Stimulated activated CD4-positive, alpha-beta T cell treated with anti-CD3 and anti-CD28 coated beads, Interleukin-15, amount 100 ng/mL, for 1 hour (primary cell): ENCODE measurements at regions not wholly inside any gene's neighbourhood (a gene's known extent, or its start where the extent isn't known, plus 50 kb on each side); places are given as distances from the start of the nearest gene placed in this dataset.
A peak's percentile ranks its signal among the peaks of the same experiment; 100 is the strongest.

ENCODE experiments used
- DNase-seq, 2 donors: peaks; one replicate each; pipeline ENCODE4 v3.0.0-alpha.2; 2020; ENCODE audit warnings: low read depth in 1 of 2, low spot score in 1 of 2

DNA sequence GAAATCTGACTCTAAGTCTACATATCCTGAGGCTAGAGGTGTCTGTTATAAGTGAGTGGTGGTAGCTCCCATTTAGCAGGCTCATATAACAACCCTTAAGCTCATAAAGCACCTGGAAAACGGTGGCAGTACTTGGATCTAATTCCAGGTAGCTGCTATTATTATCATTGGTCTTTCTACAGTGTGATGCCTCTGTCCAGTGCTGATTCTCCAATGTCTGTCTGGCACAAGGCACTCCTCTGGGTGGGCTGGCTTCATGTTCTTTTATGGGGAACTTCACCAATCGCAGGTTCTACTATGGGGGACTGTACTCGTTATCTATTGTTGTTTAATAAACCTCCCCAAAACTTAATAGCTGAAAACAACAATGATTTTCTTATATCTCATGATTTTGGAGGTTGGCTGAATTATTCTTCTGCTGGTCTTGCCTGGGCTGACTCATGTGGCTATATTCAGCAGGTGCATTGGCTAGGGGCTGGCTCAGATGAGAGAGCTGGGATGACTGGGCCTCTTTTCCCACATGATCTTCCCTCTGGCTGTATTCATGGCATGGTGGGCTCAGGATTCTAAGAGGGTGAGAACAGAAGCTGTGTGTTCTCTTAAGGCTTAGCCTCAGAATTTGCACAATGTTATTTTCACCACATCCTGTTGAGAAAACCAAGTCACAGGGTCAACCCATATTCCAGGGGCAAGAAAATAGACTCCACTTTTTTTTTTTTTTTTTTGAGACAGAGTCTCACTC, 93.0 kb upstream of the PCGF5 start:
- no peak for DNase-seq

DNA sequence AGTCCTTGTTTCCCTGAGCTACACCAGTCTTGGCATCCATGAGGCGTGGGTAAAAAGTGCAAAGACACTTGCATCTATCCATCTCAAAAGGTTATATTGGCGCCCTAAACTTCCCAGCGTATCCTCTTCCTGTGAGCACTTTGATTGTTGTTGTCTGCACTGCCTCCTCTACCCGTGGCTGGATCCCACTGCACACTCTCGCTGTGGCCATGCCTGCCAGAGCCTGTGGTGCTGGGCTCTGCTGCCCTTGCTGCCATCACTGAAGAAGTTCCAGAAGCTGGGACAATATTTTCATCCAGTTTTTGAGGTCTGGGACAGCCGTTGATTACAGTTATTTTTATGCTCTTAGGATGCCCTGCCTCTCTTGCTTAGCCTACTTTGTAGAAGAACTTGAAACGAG, 85.3 kb upstream of the PCGF5 start:
- DNase-seq = no peak

DNA sequence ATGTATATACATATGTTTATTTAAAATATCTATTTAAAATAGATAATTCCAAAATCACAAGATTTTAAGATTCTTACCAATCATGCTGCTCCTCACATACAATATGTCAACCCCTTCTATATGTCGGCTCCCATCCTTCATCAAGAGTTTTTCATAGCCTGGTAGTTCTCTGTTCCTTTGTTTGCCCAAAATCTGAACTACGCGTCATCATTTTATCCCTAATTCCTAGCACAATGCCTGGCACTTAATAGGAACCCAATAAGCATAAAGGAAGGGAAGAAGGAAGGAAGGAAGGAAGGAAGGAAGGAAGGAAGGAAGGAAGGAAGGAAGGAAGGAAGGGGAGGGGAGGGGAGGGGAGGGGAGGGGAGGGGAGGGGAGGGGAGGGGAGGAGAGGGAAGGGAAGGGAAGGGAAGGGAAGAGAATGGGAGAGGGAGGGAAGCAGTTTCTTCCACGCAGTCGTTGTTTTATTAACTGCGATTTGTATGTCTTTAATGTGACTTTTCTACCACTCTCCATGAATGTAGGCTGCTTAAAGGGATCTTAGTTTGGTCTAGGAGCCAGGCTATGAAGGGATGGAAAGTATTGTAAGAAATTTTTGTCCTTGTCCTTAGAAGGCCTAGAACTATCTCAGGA, 83.3 kb upstream of the PCGF5 start:
- DNase-seq = no peak

DNA sequence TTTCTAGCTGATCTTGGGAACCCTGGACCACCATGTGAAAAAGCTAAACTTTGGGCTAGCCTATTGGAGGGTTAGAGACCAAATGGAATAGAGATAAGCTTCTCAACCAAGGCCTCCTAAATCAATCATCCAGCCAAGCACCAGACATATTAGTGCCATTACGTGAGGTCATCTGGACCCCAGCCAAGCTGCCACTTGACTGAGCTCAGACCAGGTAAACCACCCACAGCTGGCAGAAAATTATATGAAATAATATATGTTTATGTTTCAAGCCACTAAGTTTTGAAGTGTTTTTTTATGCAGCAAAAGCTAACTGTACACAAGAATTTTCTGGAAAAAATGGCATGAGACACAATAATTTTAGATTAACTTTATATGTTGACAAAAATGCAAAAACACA, 82.6 kb upstream of the PCGF5 start:
- no peak for DNase-seq

DNA sequence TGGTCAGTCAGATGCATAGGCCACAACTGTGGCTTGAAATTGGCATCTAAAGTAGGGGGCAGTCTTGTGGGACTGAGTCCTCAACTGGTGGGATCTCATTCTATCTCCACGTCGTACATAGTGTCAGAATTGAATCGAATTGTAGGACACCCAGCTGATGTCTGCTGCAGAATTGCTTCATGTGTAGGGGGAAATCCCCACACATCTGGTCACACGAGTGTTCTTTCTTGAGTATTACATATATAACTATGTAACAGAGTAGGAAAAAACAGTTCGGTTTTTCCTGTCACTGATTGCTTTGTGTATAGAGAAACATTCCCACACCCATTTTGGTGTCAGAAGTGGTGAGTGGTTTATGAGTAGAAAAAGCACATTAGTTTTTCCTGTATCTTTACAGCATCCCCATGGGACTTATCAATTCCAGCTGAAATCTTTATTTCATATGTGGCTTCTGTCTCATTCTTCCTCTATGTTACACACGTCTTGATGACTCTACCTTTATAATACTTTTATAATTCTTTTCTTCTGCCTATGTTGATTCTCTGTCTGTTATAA, 79.4 kb upstream of the PCGF5 start:
- DNase-seq = no peak

DNA sequence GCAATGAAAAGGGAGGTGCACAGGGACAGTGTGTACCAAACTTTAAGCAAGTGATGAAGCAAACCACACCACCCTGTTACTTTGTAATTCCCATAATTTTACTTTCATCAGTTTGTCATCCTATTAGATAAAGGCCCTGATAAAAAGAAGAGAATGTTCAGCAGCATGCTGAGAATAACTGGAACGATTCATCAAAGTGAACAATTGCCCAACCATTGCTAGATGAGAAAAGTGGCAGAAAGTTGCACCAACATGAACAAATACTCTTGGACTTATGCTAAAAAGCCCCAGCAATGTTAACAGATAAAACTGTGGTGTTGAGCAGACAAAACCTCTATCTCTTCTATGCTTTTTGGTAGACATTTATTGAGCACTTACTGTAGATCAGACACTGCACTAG, 75.5 kb upstream of the PCGF5 start:
- no peak for DNase-seq

DNA sequence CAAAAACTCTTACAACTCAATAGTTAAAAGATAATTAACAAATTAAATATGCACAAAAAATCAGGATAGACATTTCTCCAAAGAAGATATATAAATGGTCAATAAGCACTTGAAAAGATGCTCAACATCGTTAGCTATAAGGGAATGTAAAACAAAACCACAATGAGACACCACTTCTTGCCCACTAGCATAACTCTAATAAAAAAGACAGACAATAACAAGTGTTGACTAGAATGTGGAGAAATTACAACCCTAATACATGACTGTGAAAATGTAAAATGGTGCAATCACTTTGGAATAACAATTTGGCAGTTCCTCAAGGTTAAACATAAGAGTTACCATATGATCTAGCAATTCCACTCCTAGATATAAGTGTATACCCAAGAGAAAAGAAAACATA, 74.3 kb upstream of the PCGF5 start:
- DNase-seq = no peak

DNA sequence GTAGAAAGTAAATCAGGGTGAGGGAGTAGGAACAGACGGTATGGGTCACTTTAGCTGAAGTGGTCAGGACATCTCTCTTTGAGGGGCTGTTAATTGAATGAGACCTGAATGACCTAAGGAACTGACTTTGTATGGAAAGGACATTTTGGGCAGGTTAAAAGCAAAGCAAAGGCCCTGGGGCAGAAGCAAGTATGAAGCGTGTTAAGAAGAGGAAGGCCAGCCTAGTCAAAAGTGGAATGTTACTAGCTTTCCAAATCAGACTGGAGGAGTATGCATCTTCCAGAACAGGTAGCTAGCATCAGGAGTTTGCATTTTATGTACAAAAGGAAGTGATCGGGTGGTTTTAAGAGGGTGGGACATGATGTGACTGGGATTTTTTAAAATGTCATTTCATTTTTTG, 70.9 kb upstream of the PCGF5 start:
- no peak for DNase-seq

DNA sequence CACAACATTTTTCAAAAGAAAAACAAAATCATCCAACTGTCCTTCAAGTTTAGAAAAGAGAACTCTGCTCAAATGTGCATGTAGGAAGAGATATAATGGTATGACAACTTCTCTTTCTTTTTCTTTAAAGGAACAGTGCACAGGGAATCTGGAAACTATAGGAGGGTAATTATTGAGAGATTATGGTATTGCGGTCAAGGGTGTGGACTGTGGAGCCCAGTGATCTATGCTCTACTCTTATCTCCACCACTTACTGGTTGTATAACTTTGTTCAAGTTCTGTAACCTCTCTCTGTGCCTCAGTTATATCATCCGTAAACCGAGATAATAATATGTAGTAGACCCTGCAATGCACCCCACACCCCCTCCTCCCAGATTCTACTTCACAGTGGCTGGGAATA, 69.8 kb upstream of the PCGF5 start:
- DNase-seq = no peak

DNA sequence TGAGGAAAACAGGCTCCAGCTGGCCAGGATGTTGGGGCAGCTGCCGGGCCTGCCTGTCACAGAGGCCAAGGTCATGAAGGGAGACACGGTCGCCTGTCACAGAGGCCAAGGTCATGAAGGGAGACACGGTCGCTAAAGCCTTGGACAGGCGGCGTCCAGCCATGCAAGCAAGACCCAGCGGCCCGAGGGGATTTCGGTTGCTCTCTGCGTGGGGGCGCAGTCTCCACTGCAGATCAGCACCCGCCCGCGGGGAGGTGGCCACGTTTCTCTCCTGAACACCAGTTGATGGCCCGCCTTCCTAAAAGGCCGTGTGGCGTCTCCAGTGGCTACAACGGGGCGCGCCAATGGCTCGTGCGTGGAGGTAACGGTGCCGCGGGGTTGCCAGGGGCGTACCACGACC, 67.0 kb upstream of the PCGF5 start:
- no peak for DNase-seq

DNA sequence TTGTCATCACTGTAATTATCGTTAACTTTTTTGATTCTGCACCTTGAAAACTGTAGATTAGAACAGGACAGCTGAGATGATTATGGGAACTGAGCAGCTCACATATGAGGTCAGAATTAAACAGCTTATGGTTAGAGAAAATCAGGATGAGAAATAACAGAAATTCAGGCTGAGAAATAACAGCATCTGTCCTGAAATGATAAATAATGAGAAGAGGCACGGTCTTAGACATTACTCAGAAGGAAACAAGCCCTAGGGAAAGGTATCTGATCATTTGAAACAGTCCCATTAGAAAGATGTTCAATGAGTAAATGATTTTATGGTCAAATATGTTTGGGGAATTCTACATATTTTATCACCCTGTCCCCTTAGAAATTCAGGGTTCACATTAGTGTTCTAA, 65.6 kb upstream of the PCGF5 start:
- DNase-seq = no peak

DNA sequence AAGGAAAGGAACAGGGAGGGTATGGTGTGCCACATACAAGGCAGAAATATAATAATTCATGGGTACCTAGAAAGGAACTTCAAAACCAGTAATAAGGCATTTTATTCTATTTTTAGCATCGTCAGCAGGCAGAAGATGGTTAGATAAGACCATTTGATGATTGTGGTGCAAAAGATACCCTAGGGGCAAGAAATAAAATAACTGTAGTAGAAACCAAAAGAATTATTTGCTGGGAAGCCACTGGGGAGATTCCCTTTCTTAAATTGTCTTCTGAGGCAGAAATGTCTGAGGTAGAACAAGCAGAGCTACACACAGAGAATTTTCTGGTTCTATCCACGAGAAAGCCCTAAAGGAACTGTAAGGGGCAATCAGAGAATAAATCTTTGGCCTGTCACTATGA, 64.3 kb upstream of the PCGF5 start:
- DNase-seq = no peak

DNA sequence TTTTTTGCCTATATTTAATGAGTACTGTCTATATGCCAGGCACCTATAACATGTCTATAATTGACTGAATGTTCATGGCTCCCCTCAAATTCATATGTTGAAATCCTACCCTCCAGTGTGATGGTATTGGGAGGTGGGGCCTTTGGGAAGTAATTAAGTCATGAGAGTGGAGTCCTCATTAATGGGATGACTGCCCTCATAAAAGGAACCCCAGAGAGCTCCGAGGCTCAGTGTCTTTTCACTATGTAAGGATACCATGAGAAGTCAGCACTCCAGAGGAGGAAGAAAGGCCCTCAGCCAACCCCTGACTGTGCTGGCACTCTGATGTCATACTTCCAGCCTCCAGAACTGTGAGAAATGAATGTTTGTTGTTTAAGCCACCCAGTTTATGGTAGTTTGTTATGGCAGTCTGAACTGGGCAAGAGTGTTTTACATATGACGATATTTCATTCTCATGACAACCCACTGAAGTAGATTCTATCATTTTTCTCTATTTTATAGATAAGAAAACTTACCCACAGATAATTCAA, 61.1 kb upstream of the PCGF5 start:
- no peak for DNase-seq

DNA sequence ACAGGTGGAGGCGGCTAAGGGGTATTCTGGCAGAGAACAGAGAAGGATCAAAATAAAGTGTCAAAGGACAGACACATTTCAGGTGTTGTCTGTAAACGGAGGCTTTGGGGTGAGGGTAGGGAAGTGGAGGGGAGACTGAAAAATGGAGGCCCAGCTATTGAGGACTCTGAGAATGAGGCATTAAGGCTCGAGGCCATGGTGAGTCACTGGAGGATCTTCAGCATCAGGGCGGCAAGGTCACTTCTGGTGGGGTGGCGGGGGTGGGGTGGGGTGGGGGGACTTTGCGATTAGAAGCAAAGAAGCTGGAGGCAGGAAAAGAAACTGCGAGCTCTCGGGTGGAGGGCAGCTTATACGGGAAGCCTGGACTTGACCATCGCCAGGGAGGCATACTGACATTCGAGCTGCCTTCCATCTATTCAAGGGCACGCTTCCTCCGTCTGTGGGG, 58.4 kb upstream of the PCGF5 start:
- no peak for DNase-seq

DNA sequence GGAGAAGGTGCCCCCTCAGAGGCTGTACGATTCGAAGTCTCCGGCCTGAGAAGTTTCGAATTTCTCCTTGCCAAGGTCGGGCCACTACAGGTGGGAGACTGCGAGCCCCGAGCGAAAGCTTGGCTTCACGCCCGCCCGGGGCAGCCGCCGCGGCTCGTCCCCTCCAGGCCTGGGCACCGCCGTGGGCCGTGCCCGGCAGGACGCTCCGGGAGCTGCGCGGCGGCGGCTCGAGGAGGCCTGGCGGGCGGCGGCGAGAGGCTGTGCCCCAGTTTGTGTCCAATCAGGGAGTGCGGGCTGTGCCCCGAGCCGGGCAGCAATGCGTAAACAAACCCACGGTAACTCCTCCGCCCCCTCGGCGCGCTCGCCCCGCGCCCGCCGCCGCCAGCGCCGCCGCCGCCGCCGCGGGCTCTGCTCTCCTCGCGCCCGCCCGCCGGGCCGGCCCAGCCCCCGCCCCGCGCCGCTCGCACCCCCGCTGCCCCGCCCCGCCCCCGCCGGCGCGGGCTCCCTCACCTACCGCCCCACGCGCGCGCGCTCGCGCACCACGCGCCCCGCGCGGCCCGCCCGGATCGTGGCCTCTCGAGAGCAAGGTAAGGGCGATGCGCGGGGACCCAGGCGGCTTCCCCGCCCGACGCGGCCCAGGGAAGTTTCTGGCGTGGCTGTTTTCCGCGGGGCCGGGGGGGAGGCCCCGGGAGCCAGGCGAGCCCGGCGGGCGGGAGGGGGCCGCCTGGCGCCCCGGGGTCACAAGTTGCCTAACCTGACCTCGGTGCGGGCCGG, 57.8 kb upstream of the PCGF5 start:
- peak; percentile 61 to 71 for DNase-seq

DNA sequence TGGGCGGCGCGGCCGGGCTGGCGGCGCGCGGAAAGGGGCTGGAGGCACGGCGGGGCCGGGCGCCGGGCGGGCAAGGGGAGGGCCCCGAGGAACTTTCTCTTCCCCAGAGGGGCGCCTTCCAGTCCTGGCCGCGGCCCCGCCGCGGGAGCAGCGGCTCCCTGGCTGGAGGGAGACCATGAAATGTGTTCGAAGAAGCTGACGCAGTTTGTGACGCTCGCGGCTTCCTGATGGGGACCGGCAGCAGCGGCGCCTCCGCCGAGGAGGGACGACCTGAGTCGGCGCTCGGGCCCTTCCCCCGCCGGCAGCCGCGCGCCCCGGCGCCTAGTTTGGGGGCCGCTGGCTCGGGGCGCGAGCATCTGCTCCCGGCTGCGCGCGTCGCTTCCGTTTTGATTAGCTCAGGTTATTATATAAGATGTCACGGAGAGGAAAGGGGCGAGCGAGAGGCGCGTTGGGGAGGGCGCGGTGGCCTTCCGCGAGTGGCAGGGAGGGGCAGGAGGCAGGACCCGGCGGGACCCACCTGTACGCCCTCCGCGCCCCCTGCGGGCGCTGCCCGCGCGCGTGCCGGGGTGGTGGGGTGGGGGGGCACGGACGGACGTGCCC, 57.1 kb upstream of the PCGF5 start:
- DNase-seq = peak; percentile 54

DNA sequence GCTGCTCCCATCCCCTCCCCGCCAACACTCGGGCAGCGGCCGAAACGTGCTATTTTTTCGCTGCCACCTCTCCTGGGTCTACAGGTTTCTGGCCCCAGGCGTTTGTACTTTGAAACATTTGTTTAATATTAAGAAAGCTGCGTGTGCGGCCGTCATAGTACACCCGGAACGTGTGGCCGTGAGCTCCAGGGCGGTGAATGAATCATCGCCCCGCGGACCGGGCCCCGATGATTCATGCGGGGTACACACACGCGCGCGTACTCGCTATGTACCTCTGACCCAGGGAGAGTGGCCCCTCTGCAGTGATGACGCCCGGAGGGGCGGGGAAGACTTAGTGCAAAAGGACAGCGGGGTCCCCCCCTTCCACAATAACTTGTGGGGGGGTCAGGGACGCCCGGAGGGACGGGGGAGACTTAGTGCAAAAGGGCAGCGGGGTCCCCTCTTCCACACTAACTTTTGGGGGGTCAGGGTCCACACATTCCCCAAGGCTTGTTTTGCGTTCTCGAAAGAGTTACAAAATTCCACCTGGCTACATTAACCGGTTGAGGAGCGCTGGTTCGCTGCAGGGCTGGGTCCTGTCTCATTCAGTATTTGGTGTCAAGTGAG, 56.5 kb upstream of the PCGF5 start:
- peak; percentile 44 to 55 for DNase-seq

DNA sequence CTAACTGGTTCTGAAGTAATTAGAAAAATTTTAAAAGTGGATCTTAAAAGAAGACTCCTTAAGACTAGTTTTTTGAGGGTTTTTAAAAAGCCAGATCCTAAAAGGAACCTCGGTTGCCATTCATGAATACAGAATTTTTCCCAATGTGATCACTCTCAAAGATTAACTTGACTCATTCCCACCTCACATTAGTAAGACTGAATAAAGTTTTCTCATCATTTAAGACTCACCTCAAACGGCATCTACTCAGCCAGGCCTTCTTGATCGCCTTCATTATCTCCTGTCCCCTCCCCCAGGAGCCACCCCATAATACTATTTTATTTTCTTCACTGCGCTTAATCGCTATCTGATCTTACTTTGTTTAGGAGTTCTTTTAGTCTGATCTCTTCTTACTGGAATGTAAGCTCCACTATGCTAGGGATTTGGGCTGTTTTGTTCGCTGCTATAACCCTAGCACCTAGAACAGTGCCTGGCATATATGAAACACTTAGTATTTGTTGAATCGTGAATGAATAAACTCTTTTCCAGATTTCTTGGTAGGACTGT, 55.9 kb upstream of the PCGF5 start:
- no peak for DNase-seq

DNA sequence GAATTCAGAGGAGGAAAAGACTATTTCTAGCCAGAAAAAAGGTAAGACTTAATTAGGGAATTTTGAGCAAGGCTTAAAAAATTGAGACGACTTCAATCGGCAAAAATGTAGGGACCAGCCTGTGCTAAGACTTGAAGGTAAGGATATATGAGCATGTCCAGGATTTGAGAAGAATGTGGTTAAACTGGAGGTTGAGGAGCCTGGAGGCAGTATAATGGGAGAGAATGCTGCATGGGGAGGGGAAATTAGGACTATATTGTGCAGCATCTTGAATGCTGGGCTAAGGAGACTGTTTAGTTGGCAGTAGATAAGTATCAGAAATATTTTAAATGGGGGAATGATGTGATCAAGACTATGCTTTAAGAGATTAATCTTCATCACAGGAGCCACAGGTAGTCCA, 53.1 kb upstream of the PCGF5 start:
- no peak for DNase-seq

DNA sequence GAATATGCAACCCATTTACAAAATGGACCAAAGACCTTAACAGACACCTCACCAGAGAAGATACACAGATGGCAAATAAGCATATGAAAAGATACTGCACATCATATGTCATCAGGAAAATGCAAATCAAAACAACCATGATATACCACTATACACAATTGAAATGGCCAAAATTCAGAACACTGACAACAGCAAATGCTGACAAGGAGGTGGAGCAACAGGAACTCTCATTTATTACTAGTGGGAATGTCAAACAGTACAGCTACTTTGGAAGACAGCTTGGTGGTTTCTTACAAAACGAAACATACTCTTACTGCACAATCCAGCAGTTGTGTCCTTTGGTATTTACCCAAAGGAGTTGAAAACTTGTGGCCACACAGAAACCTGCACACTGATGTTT, 50.0 kb upstream of the PCGF5 start:
- no peak for DNase-seq
